HepG2 (cell line): ENCODE measurements at regions not wholly inside any gene's neighbourhood (a gene's known extent, or its start where the extent isn't known, plus 50 kb on each side); places are given as distances from the start of the nearest gene placed in this dataset.
A peak's percentile ranks its signal among the peaks of the same experiment; 100 is the strongest.

Experiments
- ATAC-seq: fragments of 200-7000 bp; cut with Tn5 transposase; 3 replicates; pipeline ENCODE4 v1.9.1; 2020; ENCODE audit warnings: mild to moderate bottlenecking, moderate library complexity
- BruUV-seq: library from RNA; stranded (reverse); fragments of 400-500 nt; replicated peaks from 2 replicates; lab custom pipeline; 2021; lab: Mats Ljungman, UMichigan
- CTCF ChIA-PET: fragments of 300-600 bp; formaldehyde crosslinking; extraction: SDS; loops from one replicate; lab custom pipeline; 2021; ENCODE audit warnings: low total read pairs, inconsistent platforms, low intra/inter-chr PET ratio; lab: Yijun Ruan, JAX
- POLR2A ChIA-PET: fragments of 350-600 bp; sonication (Branson Sonifier 250); formaldehyde crosslinking; loops from one replicate; lab custom pipeline; 2020; ENCODE audit warnings: antibody characterized with exemption, inconsistent platforms; lab: Yijun Ruan, JAX
- DNase-seq: peaks from one replicate; pipeline ENCODE4 v3.0.0-alpha.2; 2015; ENCODE audit warnings: low spot score
- FAIRE-seq: peaks from 3 replicates; lab custom pipeline; 2011; peaks lifted over from hg19 to GRCh38; lab: Jason Lieb, UNC
- H2AFZ ChIP-seq: one replicate; pipeline ENCODE4 v1.6.1; 2011; ENCODE audit warnings: low read length, inconsistent platforms
- H3K27ac ChIP-seq: fragments of 300-600 bp; 3 replicates; pipeline ENCODE4 v1.8.0; 2011; ENCODE audit warnings: mixed run types, mild to moderate bottlenecking, mixed read lengths, low read length, inconsistent platforms; ENCODE audit not compliant: insufficient read depth; ENCODE audit errors: extremely low read length
- H3K27me3 ChIP-seq, 2 experiments: fragments of 200-600 bp in 1 of 2; 2 replicates in 1 of 2; 3 replicates in 1 of 2; pipeline versions ENCODE4 v1.6.0 to v1.8.0; 2011; ENCODE audit warnings: low read length in 2 of 2, mild to moderate bottlenecking in 2 of 2, moderate library complexity in 2 of 2, inconsistent platforms in 1 of 2; ENCODE audit not compliant: insufficient read depth in 2 of 2, control insufficient read depth in 1 of 2
- H3K36me3 ChIP-seq, 2 experiments: fragments of 200-600 bp in 1 of 2; replicated peaks in 1 of 2; 2 replicates in 1 of 2; 3 replicates in 1 of 2; pipeline versions ENCODE4 v1.5.1 to v1.8.0; 2011; ENCODE audit warnings: low read length in 2 of 2, inconsistent platforms in 1 of 2; ENCODE audit not compliant: insufficient read depth in 2 of 2, control insufficient read depth in 1 of 2
- H3K4me1 ChIP-seq: 2 replicates; pipeline ENCODE4 v1.5.1; 2012; ENCODE audit warnings: low read length, inconsistent platforms; ENCODE audit not compliant: insufficient read depth
- H3K4me2 ChIP-seq: 2 replicates; pipeline ENCODE4 v1.6.0; 2011; ENCODE audit warnings: low read depth, low read length, inconsistent platforms
- H3K4me3 ChIP-seq, 3 experiments: fragments of 200-600 bp in 1 of 3; sonication (generic), shearing (Covaris generic) in 1 of 3; replicated peaks in 1 of 3; 2 replicates each; pipeline ENCODE4 v1.5.1; 2011 to 2016; ENCODE audit warnings: low read length in 3 of 3, inconsistent platforms in 2 of 3, low read depth in 2 of 3, mild to moderate bottlenecking in 2 of 3, control low read depth in 1 of 3, mixed read lengths in 1 of 3; ENCODE audit not compliant: insufficient read depth in 1 of 3
- H3K79me2 ChIP-seq: one replicate; pipeline ENCODE4 v1.6.1; 2011; ENCODE audit warnings: low read length, inconsistent platforms; ENCODE audit not compliant: insufficient read depth
- H3K9ac ChIP-seq: 2 replicates; pipeline ENCODE4 v1.6.0; 2011; ENCODE audit warnings: mild to moderate bottlenecking, low read depth, low read length, inconsistent platforms; ENCODE audit not compliant: insufficient read depth
- H3K9me3 ChIP-seq: 2 replicates; pipeline ENCODE4 v1.5.1; 2012; ENCODE audit warnings: mild to moderate bottlenecking, low read length
- H4K20me1 ChIP-seq: 2 replicates; pipeline ENCODE4 v1.6.0; 2011; ENCODE audit warnings: inconsistent platforms, mild to moderate bottlenecking, low read length, moderate library complexity; ENCODE audit not compliant: insufficient read depth
- DMAP1 ChIP-seq: IDR thresholded peaks from 2 replicates; pipeline ENCODE4 v1.6.1; 2016
- GATAD2A ChIP-seq: IDR thresholded peaks from 2 replicates; pipeline ENCODE4 v1.6.1; 2016
- MAFF ChIP-seq: IDR thresholded peaks from 2 replicates; pipeline ENCODE4 v1.6.1; 2011; ENCODE audit warnings: low read depth, low read length, improper control_type of control experiment
- MAFK ChIP-seq, 2 experiments: IDR thresholded peaks in 1 of 2; conservative IDR thresholded peaks in 1 of 2; 2 replicates each; pipeline ENCODE4 v1.6.1; 2011; ENCODE audit warnings: improper control_type of control experiment in 2 of 2, low read length in 2 of 2
- NAIF1 ChIP-seq: sonication (generic); formaldehyde crosslinking; IDR thresholded peaks from 2 replicates; pipeline ENCODE4 v1.5.0; 2020; ENCODE audit warnings: mild to moderate bottlenecking, missing genetic modification reagents, borderline replicate concordance
- PRDM15 ChIP-seq: sonication (generic); formaldehyde crosslinking; IDR thresholded peaks from 2 replicates; pipeline ENCODE4 v1.4.0; 2020; ENCODE audit warnings: missing genetic modification reagents
- SCMH1 ChIP-seq: sonication (generic); formaldehyde crosslinking; IDR thresholded peaks from 2 replicates; pipeline ENCODE4 v1.9.0; 2021; ENCODE audit warnings: missing genetic modification reagents, mild to moderate bottlenecking, borderline replicate concordance
- U2AF2 ChIP-seq: fragments of 200-400 bp; formaldehyde crosslinking; IDR thresholded peaks from 2 replicates; pipeline ENCODE4 v1.6.1; 2017; ENCODE audit warnings: low read depth, mild to moderate bottlenecking, low read length
- WGBS: methylation state at CpG from one replicate; pipeline ENCODE4 v1.1.6; 2017; ENCODE audit warnings: low lambda C conversion rate; 5-methylcytosine and 5-hydroxymethylcytosine counted together
- in situ Hi-C: cut with HindIII; loops from 2 replicates; pipeline ENCODE4 v1.10.0; 2017; ENCODE audit warnings: low pct_unique_long_range_greater_than_20kb; ENCODE audit not compliant: extremely low pct_ligation_motif_present
- intact Hi-C: fragments of 100-400 bp; cut with micrococcal nuclease; formaldehyde crosslinking; loops from one replicate; pipeline ENCODE4 v1.10.0; 2022; ENCODE audit not compliant: unreplicated experiment
- TF ChIP-seq, protein P1 (sequence below): fragments of 450-650 bp; IDR thresholded peaks from 2 replicates; pipeline ENCODE4 v1.6.1; 2017
- TF ChIP-seq, protein P2 (sequence below), 2 experiments: sonication (generic) in 1 of 2; formaldehyde crosslinking in 1 of 2; IDR thresholded peaks; 2 replicates each; pipeline versions ENCODE4 v1.4.0 to v1.6.1; 2018 to 2020; ENCODE audit warnings: missing genetic modification reagents in 2 of 2, borderline replicate concordance in 1 of 2, low read depth in 1 of 2, mild to moderate bottlenecking in 1 of 2, missing biosample characterization in 1 of 2

DNA sequence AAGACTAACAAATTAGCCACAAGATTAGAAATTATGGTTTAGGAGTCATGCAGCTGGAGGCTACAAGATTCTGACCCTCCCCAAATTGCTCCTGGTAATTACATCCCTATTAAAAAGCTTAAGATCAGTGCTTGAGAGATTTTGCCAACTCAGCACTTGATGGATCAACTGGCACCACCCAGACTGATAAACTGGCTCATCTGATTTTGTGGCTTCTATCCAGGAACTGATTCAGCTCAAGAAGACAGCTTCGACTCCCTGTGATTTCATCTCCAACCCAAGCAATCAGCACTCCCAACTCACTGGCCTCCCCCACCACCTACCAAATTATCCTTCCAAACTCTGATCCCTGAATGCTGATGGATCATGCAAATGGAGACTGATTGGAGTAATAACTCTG is 94.8 kb downstream of the TNFRSF13B start:
- ChIA-PET POLR2A (no interaction called here), CTCF (no interaction called here)
- peaks cover 8% of the 10 kb centered on the region; the same call in 1 of the 2 replicates for H3K9me3 ChIP-seq
- DNase-seq (no peak), ATAC-seq (no peak), FAIRE-seq (no peak)
- peaks cover 7% of the 10 kb centered on the region; the same call in 1 of the 2 replicates for H3K4me1 ChIP-seq
- H3K36me3 ChIP-seq, result no peaks in the 10 kb centered on the region
- H4K20me1 ChIP-seq, result no peaks in the 10 kb centered on the region
- H3K4me3 ChIP-seq, result no peak overlapping the region
- no peak overlapping the region for H3K4me2 ChIP-seq
- H3K79me2 ChIP-seq, result no peaks in the 10 kb centered on the region
- in situ Hi-C loops, result no loop called here
- H3K27ac ChIP-seq, result no peak overlapping the region
- H2AFZ ChIP-seq, result no peak overlapping the region
- H3K27me3 ChIP-seq, result peaks cover 1 to 6% of the 10 kb centered on the region in 2 experiments; a peak in 4 of 5 replicates
- no peak overlapping the region for H3K9ac ChIP-seq
- 0% methylated on average over 1 of the region's 1 CpG for WGBS
- BruUV-seq, result no TSS peak
- TF ChIP-seq MAFF, result peak; percentile 87
- TF ChIP-seq, protein P1, sequence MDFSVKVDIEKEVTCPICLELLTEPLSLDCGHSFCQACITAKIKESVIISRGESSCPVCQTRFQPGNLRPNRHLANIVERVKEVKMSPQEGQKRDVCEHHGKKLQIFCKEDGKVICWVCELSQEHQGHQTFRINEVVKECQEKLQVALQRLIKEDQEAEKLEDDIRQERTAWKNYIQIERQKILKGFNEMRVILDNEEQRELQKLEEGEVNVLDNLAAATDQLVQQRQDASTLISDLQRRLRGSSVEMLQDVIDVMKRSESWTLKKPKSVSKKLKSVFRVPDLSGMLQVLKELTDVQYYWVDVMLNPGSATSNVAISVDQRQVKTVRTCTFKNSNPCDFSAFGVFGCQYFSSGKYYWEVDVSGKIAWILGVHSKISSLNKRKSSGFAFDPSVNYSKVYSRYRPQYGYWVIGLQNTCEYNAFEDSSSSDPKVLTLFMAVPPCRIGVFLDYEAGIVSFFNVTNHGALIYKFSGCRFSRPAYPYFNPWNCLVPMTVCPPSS, result no peak
- TF ChIP-seq SCMH1 (CRISPR knock-in tag), result no peak
- no peak for TF ChIP-seq GATAD2A (CRISPR knock-in tag)
- TF ChIP-seq DMAP1 (CRISPR knock-in tag), result no peak
- peak; percentile 84 to 92 for TF ChIP-seq MAFK (conservative IDR thresholded peaks at IDR 0.05 in 1 of 2, IDR thresholded peaks at IDR 0.05 in 1 of 2; ENCODE audit: low read length in 2 of 2)
- no peak for TF ChIP-seq U2AF2
- TF ChIP-seq NAIF1 (CRISPR knock-in tag), result no peak
- no peak for TF ChIP-seq PRDM15 (CRISPR knock-in tag)
- TF ChIP-seq, protein P2, sequence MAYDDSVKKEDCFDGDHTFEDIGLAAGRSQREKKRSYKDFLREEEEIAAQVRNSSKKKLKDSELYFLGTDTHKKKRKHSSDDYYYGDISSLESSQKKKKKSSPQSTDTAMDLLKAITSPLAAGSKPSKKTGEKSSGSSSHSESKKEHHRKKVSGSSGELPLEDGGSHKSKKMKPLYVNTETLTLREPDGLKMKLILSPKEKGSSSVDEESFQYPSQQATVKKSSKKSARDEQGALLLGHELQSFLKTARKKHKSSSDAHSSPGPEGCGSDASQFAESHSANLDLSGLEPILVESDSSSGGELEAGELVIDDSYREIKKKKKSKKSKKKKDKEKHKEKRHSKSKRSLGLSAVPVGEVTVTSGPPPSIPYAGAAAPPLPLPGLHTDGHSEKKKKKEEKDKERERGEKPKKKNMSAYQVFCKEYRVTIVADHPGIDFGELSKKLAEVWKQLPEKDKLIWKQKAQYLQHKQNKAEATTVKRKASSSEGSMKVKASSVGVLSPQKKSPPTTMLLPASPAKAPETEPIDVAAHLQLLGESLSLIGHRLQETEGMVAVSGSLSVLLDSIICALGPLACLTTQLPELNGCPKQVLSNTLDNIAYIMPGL (CRISPR knock-in tag; IDR thresholded peaks at IDR 0.05; ENCODE audit: borderline replicate concordance in 1 of 2, low read depth in 1 of 2), result no peak
- intact Hi-C loops, result no loop called here
